ENCODE measurements at regions not wholly inside any gene's neighbourhood (a gene's known extent, or its start where the extent isn't known, plus 50 kb on each side); places are given as distances from the start of the nearest gene placed in this dataset.
"Not testable (repeated sequence)": the region's sequence is repeated elsewhere in the genome, so short reads cannot be mapped to it uniquely, and the experiment has no call there.

GRCh38 chr7:35106667-35107066 lies 69.4 kb upstream of the DPY19L1 start:
- H3K9me3 ChIP-seq (ENCODE audit: low read depth); H3K4me1 ChIP-seq (ENCODE audit: insufficient read depth); H3K4me2 ChIP-seq (ENCODE audit: unreplicated experiment); H3K36me3 ChIP-seq (ENCODE audit: low read depth); H3K27ac ChIP-seq; H3K9me2 ChIP-seq (ENCODE audit: insufficient read depth); H3K79me2 ChIP-seq (ENCODE audit: insufficient read depth); H4K20me1 ChIP-seq (ENCODE audit: insufficient read depth); H3F3A ChIP-seq (ENCODE audit: insufficient read depth); H2AFZ ChIP-seq; H3K9ac ChIP-seq; H3K27me3 ChIP-seq (replicated peaks; ENCODE audit: insufficient read depth); H3K4me3 ChIP-seq; in situ Hi-C loops (cut with MboI): not testable (repeated sequence)
- 16 to 32% methylated on average over 1 of the region's 1 CpG for WGBS, 2 experiments (ENCODE audit: low coverage in 1 of 2, low lambda C conversion rate in 2 of 2, missing lambda C conversion rate in 2 of 2)
- DNase-seq, result peak; percentile 3

DNA sequence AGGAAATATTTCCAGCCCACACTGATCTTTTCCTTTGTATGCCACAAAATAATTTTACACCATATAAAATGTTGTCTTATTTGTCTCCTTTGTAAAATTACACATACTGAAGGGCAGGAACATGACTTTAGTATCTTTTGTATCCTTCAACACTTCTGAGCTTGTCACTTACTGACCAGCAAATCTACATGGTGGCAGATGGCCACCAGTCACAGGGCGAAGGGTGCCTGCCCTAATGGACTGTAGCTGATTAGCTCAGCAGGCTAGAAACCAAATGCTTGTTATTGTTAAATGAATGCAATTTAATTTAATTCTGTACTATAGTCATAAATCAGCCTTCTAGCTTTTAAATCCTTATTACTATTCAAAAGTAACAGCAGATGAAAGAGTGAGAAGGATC lies 68.2 kb upstream of the DPY19L1 start:
- H3K36me3 ChIP-seq (ENCODE audit: low read depth); H3K27ac ChIP-seq; H3K9ac ChIP-seq; H3K79me2 ChIP-seq (ENCODE audit: insufficient read depth); H3K4me3 ChIP-seq; H3K9me2 ChIP-seq (ENCODE audit: insufficient read depth); H4K20me1 ChIP-seq (ENCODE audit: insufficient read depth); H3K4me2 ChIP-seq (ENCODE audit: unreplicated experiment); H3K27me3 ChIP-seq (replicated peaks; ENCODE audit: insufficient read depth); in situ Hi-C loops (cut with MboI); H3K9me3 ChIP-seq (ENCODE audit: low read depth); H3K4me1 ChIP-seq (ENCODE audit: insufficient read depth); DNase-seq; H3F3A ChIP-seq (ENCODE audit: insufficient read depth); H2AFZ ChIP-seq: not testable (repeated sequence)
- 33 to 47% methylated on average over 1 of the region's 1 CpG for WGBS, 2 experiments (ENCODE audit: low coverage in 1 of 2, low lambda C conversion rate in 2 of 2, missing lambda C conversion rate in 2 of 2)

- H3K27ac ChIP-seq; H2AFZ ChIP-seq; H3K27me3 ChIP-seq (replicated peaks; ENCODE audit: insufficient read depth); in situ Hi-C loops (cut with MboI); H3K9me3 ChIP-seq (ENCODE audit: low read depth); H3K9me2 ChIP-seq (ENCODE audit: insufficient read depth); H3K79me2 ChIP-seq (ENCODE audit: insufficient read depth); DNase-seq; H3K4me2 ChIP-seq (ENCODE audit: unreplicated experiment); H3K36me3 ChIP-seq (ENCODE audit: low read depth); H3K4me3 ChIP-seq; H3K9ac ChIP-seq; H3F3A ChIP-seq (ENCODE audit: insufficient read depth); H4K20me1 ChIP-seq (ENCODE audit: insufficient read depth); H3K4me1 ChIP-seq (ENCODE audit: insufficient read depth): not testable (repeated sequence)
- 27 to 30% methylated on average over 6 of the region's 6 CpGs for whole genome bisulfite sequencing, 2 experiments (ENCODE audit: low coverage in 1 of 2, low lambda C conversion rate in 2 of 2, missing lambda C conversion rate in 2 of 2)
Observed at GRCh38 chr7:35102845-35103244, 65.6 kb upstream of the DPY19L1 start.

- DNase-seq; H3K79me2 ChIP-seq (ENCODE audit: insufficient read depth); H3K27me3 ChIP-seq (replicated peaks; ENCODE audit: insufficient read depth); H3K4me3 ChIP-seq; H3K4me1 ChIP-seq (ENCODE audit: insufficient read depth); H3K9ac ChIP-seq; in situ Hi-C loops (cut with MboI); H3K9me2 ChIP-seq (ENCODE audit: insufficient read depth); H2AFZ ChIP-seq; H3K9me3 ChIP-seq (ENCODE audit: low read depth); H3K36me3 ChIP-seq (ENCODE audit: low read depth); H4K20me1 ChIP-seq (ENCODE audit: insufficient read depth); H3K27ac ChIP-seq; H3K4me2 ChIP-seq (ENCODE audit: unreplicated experiment); H3F3A ChIP-seq (ENCODE audit: insufficient read depth): not testable (repeated sequence)
- 66 to 71% methylated on average over 18 to 21 of the region's 23 CpGs for WGBS, 2 experiments (ENCODE audit: low coverage in 1 of 2, low lambda C conversion rate in 2 of 2, missing lambda C conversion rate in 2 of 2)
Observed at GRCh38 chr7:35092961-35093360, 55.7 kb upstream of the DPY19L1 start.
